Stimulated activated CD4-positive, alpha-beta T cell treated with anti-CD3 and anti-CD28 coated beads, Interleukin-12 subunit alpha, Interleukin-12 subunit beta, amount 100 ng/mL, for 24 hours (primary cell): ENCODE measurements at regions not wholly inside any gene's neighbourhood (a gene's known extent, or its start where the extent isn't known, plus 50 kb on each side); places are given as distances from the start of the nearest gene placed in this dataset.
"Not testable (repeated sequence)": the region's sequence is repeated elsewhere in the genome, so short reads cannot be mapped to it uniquely, and the experiment has no call there.

Source experiments
- DNase-seq, 2 experiments: peaks; one replicate each; pipeline ENCODE4 v3.0.0-alpha.2; 2020; ENCODE audit warnings: low read depth in 2 of 2

DNA sequence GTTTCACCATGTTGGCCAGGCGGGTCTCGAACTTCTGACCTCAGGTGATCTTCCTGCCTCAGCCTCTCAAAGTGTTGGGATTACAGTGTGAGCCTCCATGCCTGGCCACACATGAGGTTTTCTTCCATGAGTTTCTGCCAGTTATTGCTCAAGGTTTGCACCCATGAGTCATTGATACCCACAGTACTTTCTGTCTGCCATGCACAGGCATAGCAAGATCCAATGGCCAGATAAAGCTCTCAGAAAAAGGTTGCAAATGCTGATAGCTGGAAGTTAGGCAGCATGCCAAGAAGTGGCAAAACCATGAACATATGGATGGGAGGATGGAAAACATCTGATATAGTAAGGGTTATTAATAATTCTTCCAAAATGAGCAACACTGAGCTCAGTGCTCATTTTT lies 298.7 kb upstream of the NRG3 start:
- DNase-seq, result no peak

DNA sequence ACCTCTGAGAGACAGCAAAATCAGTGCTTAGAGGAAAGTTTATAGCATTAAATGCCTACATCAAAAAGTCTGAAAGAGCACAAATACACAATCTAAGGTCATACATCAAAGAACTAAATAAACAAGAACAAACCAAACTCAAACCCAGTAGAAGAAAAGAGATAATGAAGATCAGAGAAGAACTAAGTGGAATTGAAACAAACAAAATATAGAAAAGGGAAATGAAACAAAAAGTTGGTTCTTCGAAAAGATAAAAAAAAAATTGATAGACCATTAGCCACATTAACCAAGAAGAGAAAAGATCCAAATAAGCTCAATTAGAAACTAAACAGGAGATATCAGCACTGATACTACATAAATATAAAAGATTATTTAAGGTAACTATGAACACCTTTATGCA lies 280.0 kb upstream of the NRG3 start:
- no peak for DNase-seq

- no peak for DNase-seq
Observed at GRCh38 chr10:81600185-81600584, 274.8 kb upstream of the NRG3 start.

DNA sequence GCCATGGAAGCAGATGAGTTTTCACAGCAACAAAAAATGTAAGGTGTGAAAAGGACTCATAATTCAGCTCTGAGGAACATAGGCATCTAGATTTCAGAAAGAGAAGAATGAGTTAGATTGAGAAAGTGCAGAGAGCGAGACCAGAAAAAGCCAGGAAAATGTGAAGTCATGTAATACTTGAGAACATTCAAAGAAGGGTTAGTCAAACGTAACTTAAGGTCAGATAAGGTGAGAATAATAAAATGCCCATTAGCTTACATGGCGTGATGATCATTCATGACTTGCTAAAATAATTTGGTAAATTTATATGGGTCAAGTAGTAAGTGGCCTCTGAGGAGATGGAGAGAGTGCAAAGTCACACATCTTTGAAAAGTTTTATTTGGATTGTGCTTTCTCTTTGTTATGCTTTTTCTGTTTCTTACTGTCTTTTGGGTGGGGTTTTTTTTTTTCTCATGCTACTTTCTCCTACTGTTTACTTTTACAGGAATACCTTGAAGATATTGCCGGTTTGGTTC lies 271.8 kb upstream of the NRG3 start:
- no peak for DNase-seq

- DNase-seq, result not testable (repeated sequence)
Observed at GRCh38 chr10:81644485-81644884, 230.5 kb upstream of the NRG3 start.

- no peak for DNase-seq
Observed at GRCh38 chr10:81655986-81656385, 219.0 kb upstream of the NRG3 start.

GRCh38 chr10:81662837-81663236 lies 212.2 kb upstream of the NRG3 start:
- DNase-seq, result no peak

- not testable (repeated sequence) for DNase-seq
Observed at GRCh38 chr10:81664800-81665199, 210.2 kb upstream of the NRG3 start.

DNA sequence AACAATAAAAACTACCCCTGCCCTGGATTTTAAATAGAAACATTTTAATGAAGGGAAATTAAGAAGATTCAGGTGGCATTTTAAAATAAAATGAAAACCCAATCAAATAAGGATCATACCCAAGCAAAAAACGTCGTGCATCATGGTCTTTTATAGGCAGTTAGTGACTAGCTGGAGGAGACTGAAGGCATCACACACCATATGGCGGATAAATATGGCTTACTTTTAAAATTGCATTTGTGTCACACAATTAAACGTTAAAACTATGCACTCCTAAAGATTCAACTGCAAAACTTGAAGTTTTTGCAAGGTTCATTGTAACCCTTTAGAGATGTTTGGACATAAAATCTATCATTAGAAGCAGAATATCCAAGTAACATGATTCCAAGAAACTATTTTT lies 200.1 kb upstream of the NRG3 start:
- no peak for DNase-seq

- DNase-seq, result no peak
Observed at GRCh38 chr10:81679291-81679690, 195.7 kb upstream of the NRG3 start.

DNA sequence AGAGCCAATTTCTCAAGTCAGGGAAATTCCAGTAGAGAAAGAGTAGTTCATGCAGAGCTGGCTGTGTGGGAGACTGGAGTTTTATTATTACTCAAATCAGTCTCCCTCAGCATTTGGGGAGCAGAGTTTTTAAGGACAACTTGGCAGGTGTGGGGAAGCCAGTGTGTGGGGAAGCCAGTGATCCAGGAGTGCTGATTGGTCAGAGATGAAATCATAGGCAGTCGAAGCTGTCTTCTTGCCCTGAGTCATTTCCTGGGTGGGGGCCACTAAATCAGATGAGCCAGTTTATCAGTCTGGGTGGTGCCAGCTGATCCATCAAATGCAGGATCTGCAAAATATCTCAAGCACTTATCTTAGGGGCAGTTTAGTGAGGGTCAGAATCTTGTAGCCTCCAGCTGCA lies 194.6 kb upstream of the NRG3 start:
- no peak for DNase-seq

GRCh38 chr10:81688459-81688858 lies 186.5 kb upstream of the NRG3 start:
- DNase-seq, result no peak

- DNase-seq, result no peak
Observed at GRCh38 chr10:81696609-81697388, 178.2 kb upstream of the NRG3 start.

GRCh38 chr10:81704596-81704995 lies 170.4 kb upstream of the NRG3 start:
- no peak for DNase-seq

- DNase-seq, result no peak
Observed at GRCh38 chr10:81708416-81708815, 166.6 kb upstream of the NRG3 start.

GRCh38 chr10:81708929-81709328 lies 166.1 kb upstream of the NRG3 start:
- no peak for DNase-seq

GRCh38 chr10:81722399-81722798 lies 152.6 kb upstream of the NRG3 start:
- DNase-seq, result no peak

DNA sequence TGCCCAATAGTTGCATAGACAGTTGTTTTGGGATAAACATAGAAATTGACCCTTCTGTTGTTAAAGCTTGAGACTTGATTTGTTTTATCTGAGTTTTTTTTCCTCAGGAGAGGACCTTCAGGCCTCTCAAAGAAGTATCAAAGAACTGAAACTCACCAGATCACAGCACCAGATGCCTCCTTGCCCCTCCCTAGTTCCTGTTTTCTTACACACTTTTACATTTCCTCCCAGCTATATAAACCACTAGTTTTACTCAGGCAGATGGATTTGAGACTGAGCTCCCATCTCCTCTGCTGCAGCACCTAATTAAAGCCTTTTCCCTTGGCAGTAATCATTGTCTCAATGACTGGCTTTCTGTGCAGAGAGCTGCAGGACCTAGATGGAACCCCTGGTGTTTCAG lies 150.6 kb upstream of the NRG3 start:
- no peak for DNase-seq

- DNase-seq, result no peak
Observed at GRCh38 chr10:81725851-81726250, 149.1 kb upstream of the NRG3 start.

DNA sequence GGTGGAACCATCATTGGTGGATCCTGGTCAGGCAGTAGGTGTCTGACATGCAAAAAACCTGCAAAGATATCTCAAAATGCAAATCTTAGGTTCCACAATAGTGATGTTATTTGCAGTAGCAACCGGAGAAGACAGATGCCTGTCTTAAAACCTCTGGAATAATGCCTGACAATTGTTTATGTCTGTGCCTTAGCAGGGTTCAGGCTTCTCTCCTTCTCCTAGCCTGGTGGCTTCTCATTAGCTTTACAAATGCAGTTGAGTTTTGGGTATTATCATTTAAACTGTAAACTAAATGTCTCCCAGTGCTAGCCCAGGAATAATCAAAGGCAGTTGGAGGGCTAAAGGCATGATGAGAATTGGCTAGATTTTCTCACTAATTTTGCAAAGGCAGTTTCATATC lies 146.3 kb upstream of the NRG3 start:
- DNase-seq, result no peak

GRCh38 chr10:81730891-81731290 lies 144.1 kb upstream of the NRG3 start:
- DNase-seq, result no peak

DNA sequence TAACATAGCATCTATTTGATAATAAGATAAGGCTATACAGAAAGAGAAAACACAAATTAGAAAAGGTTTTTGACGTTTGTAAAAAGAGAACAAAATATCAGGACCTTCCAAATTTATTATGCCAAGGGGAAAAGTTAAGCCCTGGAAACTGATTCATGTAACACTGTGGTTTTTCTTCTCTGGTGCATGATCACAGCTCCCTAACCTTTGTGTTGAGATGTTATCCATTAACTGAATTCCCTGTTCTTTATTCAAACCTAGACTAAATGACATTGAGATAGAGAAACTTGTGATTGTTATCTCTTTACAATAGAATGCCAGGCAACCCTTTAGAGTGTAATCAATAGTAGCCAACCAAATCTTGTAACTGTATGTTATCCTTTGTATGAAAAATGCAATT lies 141.5 kb upstream of the NRG3 start:
- DNase-seq, result no peak

DNA sequence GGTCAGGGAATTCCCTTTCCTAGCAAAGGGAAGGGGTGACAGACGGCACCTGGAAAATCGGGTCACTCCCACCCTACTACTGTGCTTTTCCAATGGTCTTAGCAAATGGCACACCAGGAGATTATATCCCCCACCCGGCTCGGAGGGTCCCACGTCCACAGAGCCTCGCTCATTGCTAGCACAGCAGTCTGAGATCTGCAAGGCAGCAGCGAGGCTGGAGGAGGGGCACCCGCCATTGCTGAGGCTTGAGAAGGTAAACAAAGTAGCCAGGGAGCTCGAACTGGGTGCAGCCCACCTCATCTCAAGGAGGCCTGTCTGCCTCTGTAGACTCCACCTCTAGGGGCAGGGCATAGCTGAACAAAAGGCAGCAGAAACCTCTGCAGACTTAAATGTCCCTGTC lies 139.8 kb upstream of the NRG3 start:
- DNase-seq, result not testable (repeated sequence)

- no peak for DNase-seq
Observed at GRCh38 chr10:81759111-81759510, 115.9 kb upstream of the NRG3 start.
